ENCODE measurements at regions not wholly inside any gene's neighbourhood (a gene's known extent, or its start where the extent isn't known, plus 50 kb on each side); places are given as distances from the start of the nearest gene placed in this dataset.

DNA sequence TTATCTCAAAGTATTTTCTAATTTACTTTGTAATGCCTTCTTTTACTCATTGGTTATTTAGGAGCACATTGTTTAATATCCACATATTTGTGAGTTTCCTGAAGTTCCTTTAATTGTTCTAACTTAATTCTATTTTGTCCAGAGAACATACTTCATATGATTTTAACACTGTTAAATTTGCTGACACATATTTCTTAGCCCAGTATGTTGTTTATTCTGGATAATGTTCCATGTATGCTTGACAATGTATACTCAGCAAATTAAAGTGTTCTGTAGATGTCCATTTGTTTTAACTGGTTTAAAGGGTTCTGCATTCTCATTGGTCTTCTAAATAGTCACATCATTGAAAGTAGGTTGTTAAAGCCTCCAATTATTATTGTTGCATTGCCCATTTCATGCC lies 643.7 kb upstream of the NR5A2 start:
- intact Hi-C loops (cut with DNase I) = no loop called here
- TF ChIP-seq, protein P1, sequence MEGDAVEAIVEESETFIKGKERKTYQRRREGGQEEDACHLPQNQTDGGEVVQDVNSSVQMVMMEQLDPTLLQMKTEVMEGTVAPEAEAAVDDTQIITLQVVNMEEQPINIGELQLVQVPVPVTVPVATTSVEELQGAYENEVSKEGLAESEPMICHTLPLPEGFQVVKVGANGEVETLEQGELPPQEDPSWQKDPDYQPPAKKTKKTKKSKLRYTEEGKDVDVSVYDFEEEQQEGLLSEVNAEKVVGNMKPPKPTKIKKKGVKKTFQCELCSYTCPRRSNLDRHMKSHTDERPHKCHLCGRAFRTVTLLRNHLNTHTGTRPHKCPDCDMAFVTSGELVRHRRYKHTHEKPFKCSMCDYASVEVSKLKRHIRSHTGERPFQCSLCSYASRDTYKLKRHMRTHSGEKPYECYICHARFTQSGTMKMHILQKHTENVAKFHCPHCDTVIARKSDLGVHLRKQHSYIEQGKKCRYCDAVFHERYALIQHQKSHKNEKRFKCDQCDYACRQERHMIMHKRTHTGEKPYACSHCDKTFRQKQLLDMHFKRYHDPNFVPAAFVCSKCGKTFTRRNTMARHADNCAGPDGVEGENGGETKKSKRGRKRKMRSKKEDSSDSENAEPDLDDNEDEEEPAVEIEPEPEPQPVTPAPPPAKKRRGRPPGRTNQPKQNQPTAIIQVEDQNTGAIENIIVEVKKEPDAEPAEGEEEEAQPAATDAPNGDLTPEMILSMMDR (IDR thresholded peaks at IDR 0.05) = no peak
- TF ChIP-seq POLR2A (IDR thresholded peaks at IDR 0.05) (no peak), POLR2AphosphoS5 (IDR thresholded peaks at IDR 0.05) (no peak), EP300 (IDR thresholded peaks at IDR 0.05) (no peak)
- DNase-seq = no peak
- Histone ChIP-seq H3K27ac (no peak overlapping the region), H3K4me1 (no peaks in the 10 kb centered on the region), H3K4me3 (no peak overlapping the region), H3K27me3 (no peaks in the 10 kb centered on the region), H3K9me3 (no peaks in the 10 kb centered on the region), H3K36me3 (no peaks in the 10 kb centered on the region)

DNA sequence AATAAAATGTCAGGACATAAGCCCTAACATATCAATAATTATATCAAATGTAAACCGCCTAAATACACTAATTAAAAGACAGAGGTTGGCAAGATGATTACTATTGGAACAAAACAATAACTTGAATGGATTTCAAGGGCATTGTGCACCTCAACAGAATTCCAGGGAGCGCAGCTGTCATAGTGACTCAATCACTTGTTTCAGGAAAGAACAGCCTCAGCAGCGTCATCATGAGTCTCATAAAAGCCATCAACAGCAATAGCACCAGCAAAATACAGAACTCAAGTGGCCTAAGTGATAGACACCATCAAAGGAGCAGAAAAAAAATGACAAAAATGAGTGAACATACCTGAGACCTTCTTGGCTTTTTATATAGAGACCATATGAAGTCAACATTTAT lies 632.7 kb upstream of the NR5A2 start:
- intact Hi-C loops (cut with DNase I) = no loop called here
- 77 to 87% methylated on average over 3 of the region's 3 CpGs for WGBS, 2 donors

DNA sequence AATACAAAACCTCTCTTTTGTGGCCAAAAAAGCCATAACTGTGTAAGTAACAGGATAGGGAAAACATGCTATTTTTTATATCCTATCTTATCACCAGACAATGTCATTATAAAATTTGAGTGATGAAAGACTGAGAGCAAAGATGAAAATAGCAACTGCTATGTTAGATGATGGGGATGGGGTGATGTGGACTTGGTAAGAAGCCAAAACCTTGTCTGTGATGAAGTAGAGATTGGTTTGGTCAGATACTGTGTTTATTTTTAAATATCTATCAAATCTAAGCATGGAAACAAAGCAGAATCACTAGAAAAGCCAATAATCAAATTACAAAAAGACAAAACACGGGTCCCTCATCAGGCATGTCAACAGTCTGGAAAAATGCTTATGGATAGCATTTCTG lies 631.1 kb upstream of the NR5A2 start:
- H3K27ac ChIP-seq = no peak overlapping the region
- no peaks in the 10 kb centered on the region for H3K4me1 ChIP-seq
- H3K9me3 ChIP-seq = no peaks in the 10 kb centered on the region
- no peak overlapping the region for H3K4me3 ChIP-seq
- TF ChIP-seq POLR2AphosphoS5 (IDR thresholded peaks at IDR 0.05) (no peak), EP300 (IDR thresholded peaks at IDR 0.05) (no peak), POLR2A (IDR thresholded peaks at IDR 0.05) (no peak)
- TF ChIP-seq, protein P1 (IDR thresholded peaks at IDR 0.05) = no peak
- 56 to 72% methylated on average over 1 of the region's 1 CpG for WGBS, 2 donors
- no peaks in the 10 kb centered on the region for H3K27me3 ChIP-seq
- intact Hi-C loops (cut with DNase I) = no loop called here
- H3K36me3 ChIP-seq = no peaks in the 10 kb centered on the region
- DNase-seq = no peak

More for the DNA sequence above, 632.7 kb upstream of the NR5A2 start:
- H3K27me3 ChIP-seq = no peaks in the 10 kb centered on the region
- H3K27ac ChIP-seq = no peak overlapping the region
- H3K9me3 ChIP-seq = no peaks in the 10 kb centered on the region
- no peaks in the 10 kb centered on the region for H3K4me1 ChIP-seq
- no peak overlapping the region for H3K4me3 ChIP-seq
- no peaks in the 10 kb centered on the region for H3K36me3 ChIP-seq
- DNase-seq = no peak
- no peak for TF ChIP-seq EP300 (IDR thresholded peaks at IDR 0.05)
- TF ChIP-seq, protein P1 (IDR thresholded peaks at IDR 0.05) = no peak
- no peak for TF ChIP-seq POLR2A (IDR thresholded peaks at IDR 0.05)
- no peak for TF ChIP-seq POLR2AphosphoS5 (IDR thresholded peaks at IDR 0.05)

DNA sequence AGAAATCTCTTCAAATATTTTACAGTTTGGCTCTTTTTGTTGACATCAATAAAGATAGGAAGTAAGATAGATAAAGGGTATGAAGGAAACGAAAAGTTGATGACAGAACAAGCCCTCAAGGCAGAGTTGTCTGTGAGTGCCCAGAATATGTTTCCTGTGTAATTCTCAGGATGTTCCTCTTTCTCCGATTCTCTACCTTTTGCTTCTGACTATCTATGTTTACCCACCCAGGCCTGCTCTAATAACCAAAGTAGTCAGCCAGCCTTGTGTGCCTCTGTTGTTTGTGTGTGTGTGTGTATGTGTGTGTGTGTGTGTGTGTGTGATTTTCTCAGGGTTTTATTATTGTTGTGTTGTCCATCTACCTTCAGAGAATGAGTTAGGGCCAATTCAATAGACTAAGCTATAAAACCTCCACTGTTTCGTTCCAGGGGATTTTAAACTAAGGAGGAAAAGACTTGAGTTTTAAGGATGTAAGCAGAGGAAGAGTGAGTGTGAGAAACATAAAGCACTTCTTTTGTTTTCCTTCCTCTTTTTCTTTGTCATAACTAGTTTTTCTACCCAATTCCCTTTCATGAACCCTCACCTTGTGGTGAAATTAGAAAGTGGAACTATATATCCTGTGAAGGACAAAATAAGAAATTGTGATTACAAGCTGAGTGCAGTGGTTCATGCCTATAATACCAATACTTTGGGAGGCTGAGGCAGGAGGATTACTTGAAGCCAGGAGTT lies 627.4 kb upstream of the NR5A2 start:
- 38 to 43% methylated on average over 3 of the region's 3 CpGs for WGBS, 2 donors
- intact Hi-C loops (cut with DNase I) = no loop called here
- Histone ChIP-seq H3K4me3 (no peak overlapping the region), H3K27ac (no peak overlapping the region), H3K9me3 (no peaks in the 10 kb centered on the region), H3K27me3 (no peaks in the 10 kb centered on the region), H3K36me3 (no peaks in the 10 kb centered on the region), H3K4me1 (no peaks in the 10 kb centered on the region)
- DNase-seq = no peak
- no peak for TF ChIP-seq POLR2AphosphoS5 (IDR thresholded peaks at IDR 0.05)
- TF ChIP-seq POLR2A (IDR thresholded peaks at IDR 0.05) = no peak
- TF ChIP-seq EP300 (IDR thresholded peaks at IDR 0.05) = no peak
- TF ChIP-seq, protein P1 (IDR thresholded peaks at IDR 0.05) = no peak

Data from sigmoid colon (tissue), 6 donors.